ENCODE measurements at regions not wholly inside any gene's neighbourhood (a gene's known extent, or its start where the extent isn't known, plus 50 kb on each side); places are given as distances from the start of the nearest gene placed in this dataset.

- no peak overlapping the region for H3K27ac ChIP-seq (ENCODE audit: insufficient read depth, low read length, poor library complexity, severe bottlenecking)
- H3K27me3 ChIP-seq (replicated peaks; ENCODE audit: control insufficient read depth, insufficient read depth, low read length, poor library complexity, severe bottlenecking), result no peaks in the 10 kb centered on the region
- H3K9me3 ChIP-seq (ENCODE audit: control insufficient read depth, low read length), result no peaks in the 10 kb centered on the region
- H3K4me1 ChIP-seq (ENCODE audit: control insufficient read depth, insufficient read depth, low read length, poor library complexity, severe bottlenecking), result no peaks in the 10 kb centered on the region
- no peak for DNase-seq
- no peaks in the 10 kb centered on the region for H3K36me3 ChIP-seq (ENCODE audit: control insufficient read depth, insufficient read depth, low read length)
- H3K4me3 ChIP-seq (ENCODE audit: insufficient read depth, low read depth, low read length, poor library complexity, severe bottlenecking), result no peak overlapping the region
Observed at GRCh38 chr4:15130441-15130840, 128.2 kb downstream of the CPEB2 start.

DNA sequence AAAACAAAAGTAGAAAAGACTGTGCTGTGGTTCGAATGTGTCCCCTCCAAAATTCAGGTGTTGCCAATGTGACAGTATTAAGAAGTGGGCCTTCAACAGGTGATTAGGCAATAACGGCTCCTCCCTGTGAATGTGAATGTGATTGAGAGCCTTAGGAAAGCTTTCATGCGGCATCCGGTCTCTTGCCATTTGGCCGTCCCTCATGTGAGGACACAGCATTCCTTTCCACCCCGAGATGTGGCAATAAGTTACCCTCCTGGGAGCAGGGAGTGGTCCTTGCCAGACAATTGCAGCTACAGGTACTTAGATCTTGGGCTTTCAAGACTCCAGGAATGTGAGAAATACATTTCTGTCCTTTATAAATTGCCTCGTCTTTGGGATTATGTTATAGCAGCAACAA, 129.3 kb downstream of the CPEB2 start:
- Histone ChIP-seq H3K4me1 (ENCODE audit: control insufficient read depth, insufficient read depth, low read length, poor library complexity, severe bottlenecking) (no peaks in the 10 kb centered on the region), H3K27ac (ENCODE audit: insufficient read depth, low read length, poor library complexity, severe bottlenecking) (no peak overlapping the region), H3K36me3 (ENCODE audit: control insufficient read depth, insufficient read depth, low read length) (no peaks in the 10 kb centered on the region), H3K4me3 (ENCODE audit: insufficient read depth, low read depth, low read length, poor library complexity, severe bottlenecking) (no peak overlapping the region), H3K9me3 (ENCODE audit: control insufficient read depth, low read length) (no peaks in the 10 kb centered on the region), H3K27me3 (replicated peaks; ENCODE audit: control insufficient read depth, insufficient read depth, low read length, poor library complexity, severe bottlenecking) (no peaks in the 10 kb centered on the region)
- DNase-seq, result no peak

DNA sequence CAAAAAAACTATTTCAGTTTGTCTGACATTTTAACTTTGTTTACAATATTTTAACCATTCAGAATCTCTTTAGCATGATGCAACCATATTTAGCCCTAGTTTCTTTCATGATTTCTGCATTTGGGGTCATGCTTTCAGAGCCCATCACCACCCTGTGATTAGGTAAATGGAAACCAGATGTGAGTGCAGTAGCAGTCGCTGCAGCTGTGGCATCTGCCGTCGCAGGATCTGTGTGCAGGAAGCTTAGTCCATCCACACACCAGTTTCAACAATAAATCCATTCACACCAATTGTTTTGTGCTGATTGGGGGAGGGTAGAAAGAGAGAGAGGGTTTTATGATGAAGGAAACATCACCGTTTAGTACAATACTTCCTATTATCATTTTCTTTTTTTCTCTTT, 130.5 kb downstream of the CPEB2 start:
- no peaks in the 10 kb centered on the region for H3K4me1 ChIP-seq (ENCODE audit: control insufficient read depth, insufficient read depth, low read length, poor library complexity, severe bottlenecking)
- no peaks in the 10 kb centered on the region for H3K9me3 ChIP-seq (ENCODE audit: control insufficient read depth, low read length)
- H3K36me3 ChIP-seq (ENCODE audit: control insufficient read depth, insufficient read depth, low read length), result no peaks in the 10 kb centered on the region

DNA sequence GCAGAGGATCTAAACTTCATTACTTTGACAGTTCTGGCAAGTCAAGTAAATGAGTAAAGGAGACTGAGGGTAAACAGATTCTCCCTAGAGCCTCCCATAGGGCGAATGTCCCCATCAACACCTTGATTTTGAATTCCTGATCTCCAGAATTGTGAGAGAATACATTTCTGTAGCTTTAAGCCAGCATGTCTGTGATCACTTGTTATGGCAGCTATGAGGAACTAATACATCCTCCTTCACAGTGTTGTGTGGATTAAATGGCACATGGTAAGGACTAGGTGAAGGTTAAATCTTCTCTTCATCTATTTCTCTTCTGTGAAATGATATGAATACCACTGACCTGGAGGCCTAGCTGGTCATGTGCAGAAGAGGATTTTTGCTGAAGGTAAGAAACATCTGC, 137.3 kb downstream of the CPEB2 start:
- H3K9me3 ChIP-seq (ENCODE audit: control insufficient read depth, low read length), result no peaks in the 10 kb centered on the region
- DNase-seq, result no peak

More for the DNA sequence above, 130.5 kb downstream of the CPEB2 start:
- DNase-seq, result no peak
- no peak overlapping the region for H3K4me3 ChIP-seq (ENCODE audit: insufficient read depth, low read depth, low read length, poor library complexity, severe bottlenecking)
- H3K27ac ChIP-seq (ENCODE audit: insufficient read depth, low read length, poor library complexity, severe bottlenecking), result no peak overlapping the region
- no peaks in the 10 kb centered on the region for H3K27me3 ChIP-seq (replicated peaks; ENCODE audit: control insufficient read depth, insufficient read depth, low read length, poor library complexity, severe bottlenecking)

DNA sequence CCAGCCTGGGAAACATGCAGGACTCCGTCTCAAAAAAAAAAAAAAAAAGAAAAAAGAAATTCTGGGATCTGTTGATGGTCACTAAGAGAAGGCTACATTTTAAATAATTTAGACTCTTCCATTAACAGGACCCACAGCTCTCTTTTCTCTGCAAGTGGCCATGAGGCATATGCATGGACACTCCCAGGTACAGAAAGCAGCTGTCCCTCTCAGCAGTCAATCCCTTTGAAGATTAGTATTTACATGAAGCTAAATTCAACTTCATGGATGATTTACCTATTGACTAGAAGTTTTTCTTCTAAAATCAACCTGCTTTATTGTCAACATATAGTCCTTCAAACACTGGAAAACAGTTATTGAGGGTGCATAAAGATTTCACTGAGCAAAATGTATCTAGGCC, 139.9 kb downstream of the CPEB2 start:
- DNase-seq, result no peak
- Histone ChIP-seq H3K9me3 (ENCODE audit: control insufficient read depth, low read length) (no peaks in the 10 kb centered on the region), H3K36me3 (ENCODE audit: control insufficient read depth, insufficient read depth, low read length) (no peaks in the 10 kb centered on the region), H3K4me1 (ENCODE audit: control insufficient read depth, insufficient read depth, low read length, poor library complexity, severe bottlenecking) (no peaks in the 10 kb centered on the region), H3K4me3 (ENCODE audit: insufficient read depth, low read depth, low read length, poor library complexity, severe bottlenecking) (no peak overlapping the region), H3K27ac (ENCODE audit: insufficient read depth, low read length, poor library complexity, severe bottlenecking) (no peak overlapping the region), H3K27me3 (replicated peaks; ENCODE audit: control insufficient read depth, insufficient read depth, low read length, poor library complexity, severe bottlenecking) (no peaks in the 10 kb centered on the region)

More for the DNA sequence above, 137.3 kb downstream of the CPEB2 start:
- H3K4me1 ChIP-seq (ENCODE audit: control insufficient read depth, insufficient read depth, low read length, poor library complexity, severe bottlenecking), result no peaks in the 10 kb centered on the region
- H3K36me3 ChIP-seq (ENCODE audit: control insufficient read depth, insufficient read depth, low read length), result no peaks in the 10 kb centered on the region
- no peak overlapping the region for H3K27ac ChIP-seq (ENCODE audit: insufficient read depth, low read length, poor library complexity, severe bottlenecking)
- no peaks in the 10 kb centered on the region for H3K27me3 ChIP-seq (replicated peaks; ENCODE audit: control insufficient read depth, insufficient read depth, low read length, poor library complexity, severe bottlenecking)
- H3K4me3 ChIP-seq (ENCODE audit: insufficient read depth, low read depth, low read length, poor library complexity, severe bottlenecking), result no peak overlapping the region

DNA sequence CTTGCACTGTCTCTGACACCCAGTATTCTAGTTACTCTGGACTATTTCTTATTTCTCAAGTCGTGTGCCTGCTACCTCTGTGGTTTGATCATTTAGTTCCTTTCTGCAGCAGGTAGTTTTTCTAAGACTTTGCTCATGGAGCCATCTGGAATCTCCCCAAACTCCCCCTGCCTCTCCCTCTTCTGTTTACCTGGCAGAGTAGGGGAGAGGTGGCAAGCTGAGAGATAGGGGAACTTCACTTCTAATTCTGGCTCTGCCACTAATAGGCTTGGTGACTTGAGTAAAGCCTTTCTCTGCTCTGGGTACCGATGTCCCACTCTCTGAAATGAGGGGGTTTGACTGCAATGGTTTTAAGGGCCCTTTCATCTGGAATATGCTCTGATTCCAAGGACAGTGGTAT, 141.3 kb downstream of the CPEB2 start:
- no peaks in the 10 kb centered on the region for H3K9me3 ChIP-seq (ENCODE audit: control insufficient read depth, low read length)
- no peaks in the 10 kb centered on the region for H3K4me1 ChIP-seq (ENCODE audit: control insufficient read depth, insufficient read depth, low read length, poor library complexity, severe bottlenecking)
- no peaks in the 10 kb centered on the region for H3K36me3 ChIP-seq (ENCODE audit: control insufficient read depth, insufficient read depth, low read length)
- H3K27me3 ChIP-seq (replicated peaks; ENCODE audit: control insufficient read depth, insufficient read depth, low read length, poor library complexity, severe bottlenecking), result no peaks in the 10 kb centered on the region
- H3K27ac ChIP-seq (ENCODE audit: insufficient read depth, low read length, poor library complexity, severe bottlenecking), result no peak overlapping the region
- no peak for DNase-seq
- H3K4me3 ChIP-seq (ENCODE audit: insufficient read depth, low read depth, low read length, poor library complexity, severe bottlenecking), result no peak overlapping the region

DNA sequence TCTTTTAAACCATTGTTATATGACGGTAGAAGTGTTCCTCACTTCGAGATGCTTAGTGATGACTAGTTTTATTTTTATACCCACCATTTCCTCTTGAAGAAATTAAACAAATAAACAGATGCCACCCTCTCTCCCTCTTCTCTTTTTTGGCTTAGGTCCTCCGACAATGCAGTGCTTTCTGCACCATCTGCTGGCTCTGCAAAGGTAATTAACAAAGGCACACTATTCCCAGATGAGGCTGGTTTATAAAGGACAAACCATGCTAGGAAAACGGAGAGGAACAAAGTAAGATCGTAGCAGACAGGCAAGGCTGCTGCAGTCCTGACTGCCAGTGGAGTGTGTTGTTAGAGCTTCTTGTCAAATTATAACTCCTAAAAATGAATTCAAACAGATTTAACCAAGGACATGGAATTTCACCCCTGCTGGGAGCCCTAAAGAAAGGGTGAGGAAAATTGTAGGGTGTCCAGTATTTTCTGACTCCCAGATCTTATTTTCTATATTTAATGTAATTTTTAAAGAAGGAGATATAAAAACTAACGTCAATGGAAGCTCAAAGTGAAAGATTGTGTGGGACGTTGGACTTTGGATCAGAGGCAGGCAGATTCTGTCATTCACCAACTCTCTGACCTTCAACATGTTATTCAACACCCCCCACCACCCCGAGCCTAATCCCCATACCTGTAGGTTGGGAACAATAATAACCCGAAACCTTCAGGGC, 142.1 kb downstream of the CPEB2 start:
- no peak for DNase-seq
- H3K4me3 ChIP-seq (ENCODE audit: insufficient read depth, low read depth, low read length, poor library complexity, severe bottlenecking), result no peak overlapping the region
- no peaks in the 10 kb centered on the region for H3K36me3 ChIP-seq (ENCODE audit: control insufficient read depth, insufficient read depth, low read length)
- H3K4me1 ChIP-seq (ENCODE audit: control insufficient read depth, insufficient read depth, low read length, poor library complexity, severe bottlenecking), result no peaks in the 10 kb centered on the region
- H3K27ac ChIP-seq (ENCODE audit: insufficient read depth, low read length, poor library complexity, severe bottlenecking), result no peak overlapping the region
- H3K9me3 ChIP-seq (ENCODE audit: control insufficient read depth, low read length), result no peaks in the 10 kb centered on the region
- H3K27me3 ChIP-seq (replicated peaks; ENCODE audit: control insufficient read depth, insufficient read depth, low read length, poor library complexity, severe bottlenecking), result no peaks in the 10 kb centered on the region

- no peaks in the 10 kb centered on the region for H3K36me3 ChIP-seq (ENCODE audit: control insufficient read depth, insufficient read depth, low read length)
- DNase-seq, result no peak
- no peak overlapping the region for H3K27ac ChIP-seq (ENCODE audit: insufficient read depth, low read length, poor library complexity, severe bottlenecking)
- no peaks in the 10 kb centered on the region for H3K27me3 ChIP-seq (replicated peaks; ENCODE audit: control insufficient read depth, insufficient read depth, low read length, poor library complexity, severe bottlenecking)
- no peak overlapping the region for H3K4me3 ChIP-seq (ENCODE audit: insufficient read depth, low read depth, low read length, poor library complexity, severe bottlenecking)
- no peaks in the 10 kb centered on the region for H3K9me3 ChIP-seq (ENCODE audit: control insufficient read depth, low read length)
- H3K4me1 ChIP-seq (ENCODE audit: control insufficient read depth, insufficient read depth, low read length, poor library complexity, severe bottlenecking), result no peaks in the 10 kb centered on the region
Observed at GRCh38 chr4:15144967-15145295, 142.7 kb downstream of the CPEB2 start.

DNA sequence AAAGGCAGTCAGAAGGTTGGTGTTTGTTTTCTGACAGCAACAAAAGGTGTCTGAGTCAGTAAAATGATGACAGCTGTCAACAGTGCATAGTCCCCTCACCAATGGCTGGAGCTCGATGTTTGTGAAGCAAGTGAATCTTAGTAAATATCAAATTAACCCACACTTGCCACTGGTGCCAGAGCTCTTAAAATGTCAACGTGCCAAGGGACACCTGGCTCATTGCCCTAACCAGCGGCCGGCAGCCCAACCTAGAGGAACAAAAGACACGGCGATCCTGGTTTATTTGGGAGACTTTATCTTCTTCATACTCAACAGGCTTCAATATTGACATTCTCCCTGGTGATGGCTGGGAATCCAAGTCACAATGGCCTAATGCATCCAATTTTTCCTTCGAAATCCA, 143.4 kb downstream of the CPEB2 start:
- Histone ChIP-seq H3K27me3 (replicated peaks; ENCODE audit: control insufficient read depth, insufficient read depth, low read length, poor library complexity, severe bottlenecking) (no peaks in the 10 kb centered on the region), H3K36me3 (ENCODE audit: control insufficient read depth, insufficient read depth, low read length) (no peaks in the 10 kb centered on the region), H3K9me3 (ENCODE audit: control insufficient read depth, low read length) (no peaks in the 10 kb centered on the region), H3K4me3 (ENCODE audit: insufficient read depth, low read depth, low read length, poor library complexity, severe bottlenecking) (no peak overlapping the region), H3K4me1 (ENCODE audit: control insufficient read depth, insufficient read depth, low read length, poor library complexity, severe bottlenecking) (no peaks in the 10 kb centered on the region), H3K27ac (ENCODE audit: insufficient read depth, low read length, poor library complexity, severe bottlenecking) (no peak overlapping the region)
- no peak for DNase-seq

DNA sequence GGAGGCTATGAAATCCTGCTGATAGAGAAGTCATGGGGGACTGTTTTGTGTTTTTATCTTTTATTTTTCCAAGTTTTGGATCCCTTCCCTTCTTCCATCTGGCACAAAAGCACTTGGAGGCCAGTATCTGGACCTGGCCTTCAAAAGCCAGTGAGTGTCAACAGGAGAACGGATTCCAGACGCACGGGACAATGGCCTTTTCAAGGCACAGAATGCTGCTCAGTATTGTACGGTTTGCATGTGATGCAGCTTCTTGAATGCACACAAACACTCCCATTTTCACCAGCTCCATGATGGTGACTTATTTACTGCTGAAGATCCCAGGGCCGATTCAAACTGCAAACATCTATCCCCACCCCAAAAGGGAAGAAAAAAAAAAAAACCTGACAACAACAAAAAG, 145.4 kb downstream of the CPEB2 start:
- no peaks in the 10 kb centered on the region for H3K36me3 ChIP-seq (ENCODE audit: control insufficient read depth, insufficient read depth, low read length)
- no peak overlapping the region for H3K27ac ChIP-seq (ENCODE audit: insufficient read depth, low read length, poor library complexity, severe bottlenecking)
- no peak overlapping the region for H3K4me3 ChIP-seq (ENCODE audit: insufficient read depth, low read depth, low read length, poor library complexity, severe bottlenecking)
- H3K27me3 ChIP-seq (replicated peaks; ENCODE audit: control insufficient read depth, insufficient read depth, low read length, poor library complexity, severe bottlenecking), result no peaks in the 10 kb centered on the region
- no peaks in the 10 kb centered on the region for H3K9me3 ChIP-seq (ENCODE audit: control insufficient read depth, low read length)
- no peaks in the 10 kb centered on the region for H3K4me1 ChIP-seq (ENCODE audit: control insufficient read depth, insufficient read depth, low read length, poor library complexity, severe bottlenecking)
- DNase-seq, result no peak

Data from effector memory CD4-positive, alpha-beta T cell (primary cell).